ENCODE measurements at regions not wholly inside any gene's neighbourhood (a gene's known extent, or its start where the extent isn't known, plus 50 kb on each side); places are given as distances from the start of the nearest gene placed in this dataset.

DNA sequence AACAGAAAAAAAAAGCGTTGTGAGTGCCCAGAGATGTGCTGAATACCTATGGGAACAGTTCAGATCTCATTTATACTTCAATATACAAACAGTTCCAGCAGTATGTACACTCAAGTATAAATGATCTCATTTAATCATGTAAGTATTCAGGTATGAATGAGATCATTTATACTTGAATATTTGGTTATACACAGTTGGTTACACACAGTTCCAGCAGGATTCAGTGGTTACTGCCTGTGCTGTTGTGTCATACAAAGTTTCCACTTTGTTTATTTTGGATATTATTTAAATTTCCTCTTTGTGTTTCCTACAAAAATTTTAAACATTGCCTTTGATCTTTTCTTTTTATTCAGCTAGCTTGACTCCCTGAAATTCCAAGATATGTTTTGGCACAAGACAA, 293.5 kb upstream of the SLC39A10 start:
- TF ChIP-seq CTCF (IDR thresholded peaks at IDR 0.05; ENCODE audit: low read depth, low read length) (no peak), EZH2phosphoT487 (IDR thresholded peaks at IDR 0.05; ENCODE audit: low read depth) (no peak)
